HUES64 (cell line): ENCODE measurements at regions not wholly inside any gene's neighbourhood (a gene's known extent, or its start where the extent isn't known, plus 50 kb on each side); places are given as distances from the start of the nearest gene placed in this dataset.

Experiments used
- H3K27ac ChIP-seq: 2 replicates; pipeline ENCODE4 v1.7.0; 2013; ENCODE audit warnings: low read depth, low read length, inconsistent platforms
- H3K27me3 ChIP-seq: 2 replicates; pipeline ENCODE4 v1.6.1; 2013; ENCODE audit warnings: mild to moderate bottlenecking, low read length; ENCODE audit not compliant: insufficient read depth
- H3K36me3 ChIP-seq: 2 replicates; pipeline ENCODE4 v1.6.1; 2013; ENCODE audit warnings: mild to moderate bottlenecking, low read length; ENCODE audit not compliant: insufficient read depth
- H3K4me1 ChIP-seq: 2 replicates; pipeline ENCODE4 v1.6.1; 2013; ENCODE audit warnings: mild to moderate bottlenecking, low read length, moderate library complexity; ENCODE audit not compliant: insufficient read depth
- H3K4me3 ChIP-seq: 2 replicates; pipeline ENCODE4 v1.5.1; 2013; ENCODE audit warnings: mild to moderate bottlenecking, low read length, moderate library complexity
- H3K9ac ChIP-seq: 2 replicates; pipeline ENCODE4 v1.6.1; 2013; ENCODE audit warnings: mild to moderate bottlenecking, low read depth, low read length
- H3K9me3 ChIP-seq: 2 replicates; pipeline ENCODE4 v1.6.1; 2013; ENCODE audit warnings: low read depth, low read length; ENCODE audit not compliant: insufficient read depth
- WGBS: fragments of 150-250, 120-280 bp; methylation state at CpG from one replicate; pipeline ENCODE4 v1.1.7; 2013; ENCODE audit warnings: missing lambda C conversion rate; 5-methylcytosine and 5-hydroxymethylcytosine counted together

- H3K4me1 ChIP-seq: no peaks in the 10 kb centered on the region
- no peak overlapping the region for H3K4me3 ChIP-seq
- no peaks in the 10 kb centered on the region for H3K36me3 ChIP-seq
- no peak overlapping the region for H3K9ac ChIP-seq
- 85% methylated on average over 1 of the region's 1 CpG for WGBS
- H3K27me3 ChIP-seq: no peaks in the 10 kb centered on the region
- no peak overlapping the region for H3K27ac ChIP-seq
- H3K9me3 ChIP-seq: no peaks in the 10 kb centered on the region; the same call in 1 of the 2 replicates
These were observed 92.1 kb upstream of the CXCL12 start for GRCh38 chr10:44477046-44477425.

- no peak overlapping the region for H3K27ac ChIP-seq
- H3K36me3 ChIP-seq: no peaks in the 10 kb centered on the region
- H3K4me1 ChIP-seq: no peaks in the 10 kb centered on the region
- no peak overlapping the region for H3K4me3 ChIP-seq
- WGBS: 100% methylated on average over 2 of the region's 2 CpGs
- no peaks in the 10 kb centered on the region for H3K27me3 ChIP-seq
- H3K9ac ChIP-seq: no peak overlapping the region
- no peaks in the 10 kb centered on the region; the same call in 1 of the 2 replicates for H3K9me3 ChIP-seq
These were observed 93.1 kb upstream of the CXCL12 start for GRCh38 chr10:44478040-44478439.

- no peaks in the 10 kb centered on the region for H3K36me3 ChIP-seq
- no peak overlapping the region for H3K4me3 ChIP-seq
- 92% methylated on average over 8 of the region's 8 CpGs for whole genome bisulfite sequencing
- H3K4me1 ChIP-seq: no peaks in the 10 kb centered on the region
- H3K27ac ChIP-seq: no peak overlapping the region
- no peak overlapping the region for H3K9ac ChIP-seq
- H3K27me3 ChIP-seq: no peaks in the 10 kb centered on the region
- H3K9me3 ChIP-seq: no peaks in the 10 kb centered on the region; the same call in 1 of the 2 replicates
These were observed 94.2 kb upstream of the CXCL12 start for GRCh38 chr10:44478876-44479705.

GRCh38 chr10:44492678-44493077, 107.8 kb upstream of the CXCL12 start:
- H3K4me3 ChIP-seq: no peak overlapping the region
- no peaks in the 10 kb centered on the region for H3K4me1 ChIP-seq
- no peaks in the 10 kb centered on the region for H3K27me3 ChIP-seq
- no peaks in the 10 kb centered on the region for H3K9me3 ChIP-seq
- 62% methylated on average over 3 of the region's 3 CpGs for WGBS
- H3K9ac ChIP-seq: no peak overlapping the region
- no peak overlapping the region for H3K27ac ChIP-seq
- H3K36me3 ChIP-seq: no peaks in the 10 kb centered on the region

GRCh38 chr10:44498222-44498621, 113.3 kb upstream of the CXCL12 start:
- Histone ChIP-seq H3K4me1 (no peaks in the 10 kb centered on the region), H3K9ac (no peak overlapping the region), H3K27me3 (no peaks in the 10 kb centered on the region), H3K36me3 (no peaks in the 10 kb centered on the region), H3K27ac (no peak overlapping the region), H3K9me3 (peaks cover 6% of the 10 kb centered on the region; the same call in 1 of the 2 replicates), H3K4me3 (no peak overlapping the region)
- WGBS: 50% methylated on average over 5 of the region's 5 CpGs

- WGBS: no CpG with 5 or more reads among the region's 1 CpG
- Histone ChIP-seq H3K27me3 (no peaks in the 10 kb centered on the region), H3K36me3 (no peaks in the 10 kb centered on the region), H3K27ac (no peak overlapping the region), H3K9ac (no peak overlapping the region), H3K4me3 (no peak overlapping the region), H3K4me1 (no peaks in the 10 kb centered on the region), H3K9me3 (peaks cover 6% of the 10 kb centered on the region; the same call in 1 of the 2 replicates)
These were observed 115.6 kb upstream of the CXCL12 start for GRCh38 chr10:44500451-44500850.

GRCh38 chr10:44506386-44506785, 121.5 kb upstream of the CXCL12 start:
- Histone ChIP-seq H3K27ac (no peak overlapping the region), H3K9me3 (peaks cover 6% of the 10 kb centered on the region; the same call in 1 of the 2 replicates), H3K4me3 (no peak overlapping the region), H3K27me3 (no peaks in the 10 kb centered on the region), H3K36me3 (no peaks in the 10 kb centered on the region), H3K4me1 (no peaks in the 10 kb centered on the region), H3K9ac (no peak overlapping the region)
- WGBS: 92% methylated on average over 3 of the region's 3 CpGs

- Histone ChIP-seq H3K9ac (no peak overlapping the region), H3K27me3 (no peaks in the 10 kb centered on the region), H3K9me3 (no peaks in the 10 kb centered on the region), H3K4me3 (no peak overlapping the region), H3K4me1 (no peaks in the 10 kb centered on the region), H3K36me3 (no peaks in the 10 kb centered on the region), H3K27ac (no peak overlapping the region)
- 86% methylated on average over 6 of the region's 6 CpGs for WGBS
These were observed 125.7 kb upstream of the CXCL12 start for GRCh38 chr10:44510379-44511115.

- WGBS: 97% methylated on average over 2 of the region's 2 CpGs
- H3K27ac ChIP-seq: no peak overlapping the region
- no peaks in the 10 kb centered on the region for H3K4me1 ChIP-seq
- no peaks in the 10 kb centered on the region for H3K36me3 ChIP-seq
- H3K9me3 ChIP-seq: no peaks in the 10 kb centered on the region
- H3K4me3 ChIP-seq: no peak overlapping the region
- no peaks in the 10 kb centered on the region for H3K27me3 ChIP-seq
- no peak overlapping the region for H3K9ac ChIP-seq
These were observed 126.3 kb upstream of the CXCL12 start for GRCh38 chr10:44511166-44511565.

GRCh38 chr10:44511601-44512000, 126.7 kb upstream of the CXCL12 start:
- Histone ChIP-seq H3K4me3 (no peak overlapping the region), H3K9ac (no peak overlapping the region), H3K27ac (no peak overlapping the region), H3K9me3 (no peaks in the 10 kb centered on the region), H3K27me3 (no peaks in the 10 kb centered on the region), H3K36me3 (no peaks in the 10 kb centered on the region), H3K4me1 (no peaks in the 10 kb centered on the region)
- 92% methylated on average over 2 of the region's 2 CpGs for WGBS

GRCh38 chr10:44512431-44513022, 127.6 kb upstream of the CXCL12 start:
- Histone ChIP-seq H3K36me3 (no peaks in the 10 kb centered on the region), H3K4me1 (no peaks in the 10 kb centered on the region), H3K9me3 (no peaks in the 10 kb centered on the region), H3K9ac (no peak overlapping the region), H3K27ac (no peak overlapping the region), H3K27me3 (no peaks in the 10 kb centered on the region), H3K4me3 (no peak overlapping the region)
- 93% methylated on average over 4 of the region's 4 CpGs for WGBS
